IPS-15b (cell line): ENCODE measurements at regions not wholly inside any gene's neighbourhood (a gene's known extent, or its start where the extent isn't known, plus 50 kb on each side); places are given as distances from the start of the nearest gene placed in this dataset.

Experiments used
- H3K27me3 ChIP-seq: one replicate; pipeline ENCODE4 v1.6.1; 2013; ENCODE audit warnings: low read length; ENCODE audit not compliant: control insufficient read depth, insufficient read depth
- H3K36me3 ChIP-seq: one replicate; pipeline ENCODE4 v1.6.1; 2013; ENCODE audit warnings: low read length; ENCODE audit not compliant: control insufficient read depth, insufficient read depth
- H3K4me1 ChIP-seq: one replicate; pipeline ENCODE4 v1.6.1; 2013; ENCODE audit warnings: mild to moderate bottlenecking, low read length; ENCODE audit not compliant: control insufficient read depth, insufficient read depth
- H3K4me3 ChIP-seq: one replicate; pipeline ENCODE4 v1.5.1; 2013; ENCODE audit warnings: low read depth, low read length
- H3K9ac ChIP-seq: one replicate; pipeline ENCODE4 v1.6.1; 2013; ENCODE audit warnings: low read depth, mild to moderate bottlenecking, low read length
- H3K9me3 ChIP-seq: one replicate; pipeline ENCODE4 v1.6.1; 2013; ENCODE audit warnings: mild to moderate bottlenecking, low read length; ENCODE audit not compliant: control insufficient read depth, insufficient read depth

- no peaks in the 10 kb centered on the region for H3K36me3 ChIP-seq
- H3K4me1 ChIP-seq = no peaks in the 10 kb centered on the region
- no peak overlapping the region for H3K9ac ChIP-seq
- H3K27me3 ChIP-seq = no peaks in the 10 kb centered on the region
- no peaks in the 10 kb centered on the region for H3K9me3 ChIP-seq
- no peak overlapping the region for H3K4me3 ChIP-seq
These were observed 68.1 kb upstream of the TLE3 start for GRCh38 chr15:70165716-70166284.

- Histone ChIP-seq H3K27me3 (no peaks in the 10 kb centered on the region), H3K4me3 (no peak overlapping the region), H3K9me3 (no peaks in the 10 kb centered on the region), H3K9ac (no peak overlapping the region), H3K36me3 (no peaks in the 10 kb centered on the region), H3K4me1 (no peaks in the 10 kb centered on the region)
These were observed 67.4 kb upstream of the TLE3 start for GRCh38 chr15:70164910-70165715.

- H3K9me3 ChIP-seq = no peaks in the 10 kb centered on the region
- H3K36me3 ChIP-seq = no peaks in the 10 kb centered on the region
- no peaks in the 10 kb centered on the region for H3K27me3 ChIP-seq
- no peak overlapping the region for H3K9ac ChIP-seq
- H3K4me3 ChIP-seq = no peak overlapping the region
- H3K4me1 ChIP-seq = no peaks in the 10 kb centered on the region
These were observed 66.6 kb upstream of the TLE3 start for GRCh38 chr15:70164156-70164900.

- H3K9me3 ChIP-seq = no peaks in the 10 kb centered on the region
- H3K36me3 ChIP-seq = no peaks in the 10 kb centered on the region
- H3K27me3 ChIP-seq = no peaks in the 10 kb centered on the region
- no peak overlapping the region for H3K9ac ChIP-seq
- no peaks in the 10 kb centered on the region for H3K4me1 ChIP-seq
- H3K4me3 ChIP-seq = no peak overlapping the region
These were observed 63.3 kb upstream of the TLE3 start for GRCh38 chr15:70160803-70161565.

GRCh38 chr15:70160267-70160666 is 62.5 kb upstream of the TLE3 start:
- Histone ChIP-seq H3K9me3 (no peaks in the 10 kb centered on the region), H3K9ac (no peak overlapping the region), H3K4me3 (no peak overlapping the region), H3K27me3 (no peaks in the 10 kb centered on the region), H3K4me1 (no peaks in the 10 kb centered on the region), H3K36me3 (no peaks in the 10 kb centered on the region)

GRCh38 chr15:70159713-70160009 is 61.9 kb upstream of the TLE3 start:
- Histone ChIP-seq H3K4me1 (no peaks in the 10 kb centered on the region), H3K9ac (no peak overlapping the region), H3K9me3 (no peaks in the 10 kb centered on the region), H3K27me3 (peaks cover 2% of the 10 kb centered on the region), H3K4me3 (no peak overlapping the region), H3K36me3 (no peaks in the 10 kb centered on the region)

- no peaks in the 10 kb centered on the region for H3K4me1 ChIP-seq
- H3K4me3 ChIP-seq = no peak overlapping the region
- H3K27me3 ChIP-seq = peaks cover 2% of the 10 kb centered on the region
- no peak overlapping the region for H3K9ac ChIP-seq
- H3K36me3 ChIP-seq = no peaks in the 10 kb centered on the region
- H3K9me3 ChIP-seq = no peaks in the 10 kb centered on the region
These were observed 61.4 kb upstream of the TLE3 start for GRCh38 chr15:70159001-70159712.

GRCh38 chr15:70158309-70159000 is 60.7 kb upstream of the TLE3 start:
- no peak overlapping the region for H3K9ac ChIP-seq
- H3K36me3 ChIP-seq = no peaks in the 10 kb centered on the region
- peaks cover 2% of the 10 kb centered on the region for H3K27me3 ChIP-seq
- H3K9me3 ChIP-seq = no peaks in the 10 kb centered on the region
- peaks cover 5% of the 10 kb centered on the region for H3K4me1 ChIP-seq
- no peak overlapping the region for H3K4me3 ChIP-seq

- Histone ChIP-seq H3K36me3 (no peaks in the 10 kb centered on the region), H3K27me3 (peaks cover 2% of the 10 kb centered on the region)
These were observed 59.1 kb upstream of the TLE3 start for GRCh38 chr15:70156671-70157271.

GRCh38 chr15:70154718-70155347 is 57.1 kb upstream of the TLE3 start:
- Histone ChIP-seq H3K27me3 (peaks cover 2% of the 10 kb centered on the region), H3K4me1 (peaks cover 5% of the 10 kb centered on the region), H3K4me3 (no peak overlapping the region), H3K9me3 (no peaks in the 10 kb centered on the region), H3K9ac (no peak overlapping the region), H3K36me3 (no peaks in the 10 kb centered on the region)

More at GRCh38 chr15:70156671-70157271, 59.1 kb upstream of the TLE3 start:
- no peaks in the 10 kb centered on the region for H3K9me3 ChIP-seq
- peaks cover 5% of the 10 kb centered on the region for H3K4me1 ChIP-seq
- H3K9ac ChIP-seq = no peak overlapping the region
- no peak overlapping the region for H3K4me3 ChIP-seq
